Keratinocyte (primary cell): ENCODE measurements at regions not wholly inside any gene's neighbourhood (a gene's known extent, or its start where the extent isn't known, plus 50 kb on each side); places are given as distances from the start of the nearest gene placed in this dataset.

Experiments
- DNase-seq: peaks from one replicate; pipeline ENCODE4 v3.0.0-alpha.2; 2011; ENCODE audit warnings: low read depth, missing footprints, low spot score
- FAIRE-seq: peaks from 2 replicates; lab custom pipeline; 2011; peaks lifted over from hg19 to GRCh38; lab: Jason Lieb, UNC
- H2AFZ ChIP-seq: 2 replicates; pipeline ENCODE4 v1.6.0; 2012; ENCODE audit warnings: low read length, control low read depth, inconsistent platforms; ENCODE audit not compliant: control insufficient read depth
- H3K27ac ChIP-seq: 2 replicates; pipeline ENCODE4 v1.5.1; 2011; ENCODE audit warnings: low read length; ENCODE audit not compliant: control insufficient read depth, insufficient read depth
- H3K27me3 ChIP-seq: 3 replicates; pipeline ENCODE4 v1.6.0; 2011; ENCODE audit warnings: low read length; ENCODE audit not compliant: control insufficient read depth, insufficient read depth; ENCODE audit errors: extremely low read depth
- H3K36me3 ChIP-seq, 2 experiments: 2 replicates in 1 of 2; 3 replicates in 1 of 2; pipeline ENCODE4 v1.5.1; 2011; ENCODE audit warnings: low read length in 2 of 2, mild to moderate bottlenecking in 1 of 2; ENCODE audit not compliant: control insufficient read depth in 2 of 2, insufficient read depth in 2 of 2; ENCODE audit errors: extremely low read depth in 1 of 2
- H3K4me1 ChIP-seq: 3 replicates; pipeline ENCODE4 v1.5.1; 2011; ENCODE audit warnings: low read length; ENCODE audit not compliant: control insufficient read depth, insufficient read depth; ENCODE audit errors: extremely low read depth
- H3K4me2 ChIP-seq: 3 replicates; pipeline ENCODE4 v1.6.0; 2011; ENCODE audit warnings: low read depth, low read length; ENCODE audit not compliant: control insufficient read depth, insufficient read depth; ENCODE audit errors: extremely low read depth
- H3K4me3 ChIP-seq, 3 experiments: fragments of 200-600 bp in 1 of 3; sonication (generic) in 1 of 3; 2 replicates in 2 of 3; 3 replicates in 1 of 3; pipeline ENCODE4 v1.5.1; 2011 to 2016; ENCODE audit warnings: low read length in 3 of 3, mild to moderate bottlenecking in 3 of 3, control low read depth in 2 of 3, inconsistent platforms in 1 of 3, low read depth in 1 of 3, mixed read lengths in 1 of 3, mixed run types in 1 of 3, moderate library complexity in 1 of 3; ENCODE audit not compliant: control insufficient read depth in 2 of 3, insufficient read depth in 2 of 3; ENCODE audit errors: extremely low read depth in 1 of 3
- H3K79me2 ChIP-seq: 2 replicates; pipeline ENCODE4 v1.6.0; 2012; ENCODE audit warnings: low read length; ENCODE audit not compliant: control insufficient read depth, insufficient read depth
- H3K9ac ChIP-seq: 3 replicates; pipeline ENCODE4 v1.6.0; 2011; ENCODE audit warnings: low read length; ENCODE audit not compliant: control insufficient read depth, insufficient read depth; ENCODE audit errors: extremely low read depth
- H3K9me1 ChIP-seq: 3 replicates; pipeline ENCODE4 v1.6.0; 2011; ENCODE audit warnings: low read length; ENCODE audit not compliant: control insufficient read depth, insufficient read depth; ENCODE audit errors: extremely low read depth
- H3K9me3 ChIP-seq: 2 replicates; pipeline ENCODE4 v1.5.1; 2012; ENCODE audit warnings: low read depth, low read length; ENCODE audit not compliant: control insufficient read depth
- H4K20me1 ChIP-seq: 3 replicates; pipeline ENCODE4 v1.6.0; 2011; ENCODE audit warnings: low read length; ENCODE audit not compliant: control insufficient read depth, insufficient read depth; ENCODE audit errors: extremely low read depth
- EZH2 ChIP-seq: IDR thresholded peaks from one replicate; pipeline ENCODE4 v1.6.1; 2012; ENCODE audit warnings: inconsistent platforms, mild to moderate bottlenecking, low read length, moderate library complexity
- dilution Hi-C: fragments of 300-500 bp; cut with MboI; formaldehyde crosslinking; loops from one replicate; pipeline ENCODE4 v1.7.0; 2020; ENCODE audit warnings: low sequenced_read_pairs; ENCODE audit not compliant: extremely low pct_ligation_motif_present
- TF ChIP-seq, protein P1 (sequence below), 3 experiments: IDR thresholded peaks in 1 of 3; conservative IDR thresholded peaks in 1 of 3; optimal IDR thresholded peaks in 1 of 3; 2 replicates in 2 of 3; 3 replicates in 1 of 3; pipeline versions ENCODE3 to v1.5.1; 2011; ENCODE audit warnings: low read length in 3 of 3, mild to moderate bottlenecking in 3 of 3, moderate library complexity in 2 of 3, control low read depth in 1 of 3, inconsistent platforms in 1 of 3; ENCODE audit not compliant: insufficient read depth in 2 of 3; ENCODE audit errors: extremely low read depth in 1 of 3

DNA sequence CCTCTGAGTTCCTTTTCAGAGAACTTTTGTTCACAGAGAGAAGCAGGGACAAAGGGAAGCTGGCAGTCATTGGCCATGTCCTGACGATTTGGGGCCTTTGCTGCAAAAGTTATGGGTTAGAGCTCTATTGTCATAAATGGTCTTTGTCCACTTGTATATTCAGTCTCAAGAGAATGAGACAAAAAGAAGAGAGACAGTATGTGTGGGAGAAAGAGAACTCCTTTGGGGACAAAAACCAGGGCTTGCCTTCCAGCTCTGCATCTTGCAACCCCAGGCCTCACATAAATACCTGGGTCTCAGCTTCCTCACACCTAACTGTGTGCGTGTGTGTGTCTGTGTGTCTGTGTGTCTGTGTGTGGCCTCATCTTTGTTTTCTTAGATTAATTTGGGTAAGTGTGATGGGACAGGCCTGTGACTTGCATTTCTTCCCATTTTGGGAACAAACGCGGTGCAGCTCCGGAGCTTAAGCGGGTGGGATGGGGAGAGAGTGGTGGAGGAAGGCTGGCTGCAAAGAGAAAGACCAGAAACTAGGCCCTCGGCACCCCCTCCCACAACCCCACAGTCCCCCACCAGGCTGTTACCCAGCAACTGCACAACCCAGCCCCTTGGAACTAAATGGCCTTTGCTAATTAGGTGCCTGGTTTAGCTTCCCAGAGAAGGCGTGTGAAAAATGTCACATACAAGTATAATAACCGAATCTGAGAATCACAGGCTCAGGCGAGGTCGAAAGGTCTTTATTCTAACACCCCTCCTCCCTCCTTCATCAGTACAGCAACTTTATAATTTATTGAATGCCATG, 376.9 kb downstream of the CDK5RAP2 start:
- no peak for TF ChIP-seq EZH2
- TF ChIP-seq, protein P1, sequence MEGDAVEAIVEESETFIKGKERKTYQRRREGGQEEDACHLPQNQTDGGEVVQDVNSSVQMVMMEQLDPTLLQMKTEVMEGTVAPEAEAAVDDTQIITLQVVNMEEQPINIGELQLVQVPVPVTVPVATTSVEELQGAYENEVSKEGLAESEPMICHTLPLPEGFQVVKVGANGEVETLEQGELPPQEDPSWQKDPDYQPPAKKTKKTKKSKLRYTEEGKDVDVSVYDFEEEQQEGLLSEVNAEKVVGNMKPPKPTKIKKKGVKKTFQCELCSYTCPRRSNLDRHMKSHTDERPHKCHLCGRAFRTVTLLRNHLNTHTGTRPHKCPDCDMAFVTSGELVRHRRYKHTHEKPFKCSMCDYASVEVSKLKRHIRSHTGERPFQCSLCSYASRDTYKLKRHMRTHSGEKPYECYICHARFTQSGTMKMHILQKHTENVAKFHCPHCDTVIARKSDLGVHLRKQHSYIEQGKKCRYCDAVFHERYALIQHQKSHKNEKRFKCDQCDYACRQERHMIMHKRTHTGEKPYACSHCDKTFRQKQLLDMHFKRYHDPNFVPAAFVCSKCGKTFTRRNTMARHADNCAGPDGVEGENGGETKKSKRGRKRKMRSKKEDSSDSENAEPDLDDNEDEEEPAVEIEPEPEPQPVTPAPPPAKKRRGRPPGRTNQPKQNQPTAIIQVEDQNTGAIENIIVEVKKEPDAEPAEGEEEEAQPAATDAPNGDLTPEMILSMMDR (optimal IDR thresholded peaks at IDR 0.05 in 1 of 3, IDR thresholded peaks at IDR 0.05 in 1 of 3, conservative IDR thresholded peaks at IDR 0.05 in 1 of 3; ENCODE audit: extremely low read depth in 1 of 3, insufficient read depth in 2 of 3, low read length in 3 of 3), result no peak
- no peak overlapping the region for H3K4me3 ChIP-seq
- no peaks in the 10 kb centered on the region for H3K9me3 ChIP-seq
- no peaks in the 10 kb centered on the region for H3K9me1 ChIP-seq
- no peak overlapping the region for H3K27ac ChIP-seq
- H3K27me3 ChIP-seq, result no peaks in the 10 kb centered on the region
- H2AFZ ChIP-seq, result no peak overlapping the region
- FAIRE-seq, result no peak
- no peaks in the 10 kb centered on the region for H3K4me1 ChIP-seq
- no peak overlapping the region for H3K9ac ChIP-seq
- H4K20me1 ChIP-seq, result no peaks in the 10 kb centered on the region
- dilution Hi-C loops, result no loop called here
- H3K36me3 ChIP-seq, result no peaks in the 10 kb centered on the region
- no peak for DNase-seq
- H3K4me2 ChIP-seq, result no peak overlapping the region
- no peaks in the 10 kb centered on the region for H3K79me2 ChIP-seq

DNA sequence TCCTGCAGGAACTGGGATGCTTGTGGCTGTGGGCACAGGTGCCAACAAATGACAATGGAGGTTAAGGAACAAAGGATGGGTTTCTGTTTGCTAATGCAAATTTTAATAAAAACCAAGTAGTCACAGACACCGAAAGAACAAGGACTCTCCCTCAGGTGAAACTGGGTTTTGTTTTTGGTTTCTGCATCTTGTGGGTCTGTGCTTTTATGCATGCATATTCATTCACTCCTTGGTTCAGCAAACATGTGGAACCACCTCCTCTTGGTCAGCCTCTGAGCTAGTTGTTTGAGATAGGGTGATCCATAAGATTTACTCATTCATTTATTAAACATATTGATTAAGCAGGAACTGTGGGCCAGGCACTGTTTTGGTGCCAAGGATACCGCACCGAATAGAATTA, 381.9 kb downstream of the CDK5RAP2 start:
- no peaks in the 10 kb centered on the region for H3K27me3 ChIP-seq
- no peaks in the 10 kb centered on the region for H3K9me3 ChIP-seq
- no peaks in the 10 kb centered on the region for H3K36me3 ChIP-seq
- TF ChIP-seq, protein P1 (optimal IDR thresholded peaks at IDR 0.05 in 1 of 3, IDR thresholded peaks at IDR 0.05 in 1 of 3, conservative IDR thresholded peaks at IDR 0.05 in 1 of 3; ENCODE audit: extremely low read depth in 1 of 3, insufficient read depth in 2 of 3, low read length in 3 of 3), result no peak
- no peak for TF ChIP-seq EZH2
- no peak overlapping the region for H3K27ac ChIP-seq
- no peaks in the 10 kb centered on the region for H3K4me1 ChIP-seq
- no peaks in the 10 kb centered on the region for H4K20me1 ChIP-seq
- dilution Hi-C loops, result no loop called here
- no peak overlapping the region for H3K4me3 ChIP-seq
- H3K4me2 ChIP-seq, result no peak overlapping the region
- no peak for DNase-seq
- no peaks in the 10 kb centered on the region for H3K79me2 ChIP-seq
- no peak overlapping the region for H3K9ac ChIP-seq
- FAIRE-seq, result no peak
- H3K9me1 ChIP-seq, result no peaks in the 10 kb centered on the region
- H2AFZ ChIP-seq, result no peak overlapping the region
